Hepatocyte (in vitro differentiated cells): ENCODE measurements at regions not wholly inside any gene's neighbourhood (a gene's known extent, or its start where the extent isn't known, plus 50 kb on each side); places are given as distances from the start of the nearest gene placed in this dataset.

ENCODE experiments used
- CTCF ChIP-seq: fragments of 200-600 bp; sonication (generic); IDR thresholded peaks from 2 replicates; pipeline ENCODE4 v1.5.1; 2016; ENCODE audit warnings: antibody characterized with exemption, mild to moderate bottlenecking; ENCODE audit not compliant: poor library complexity
- EZH2phosphoT487 ChIP-seq: fragments of 200-600 bp; sonication (generic); IDR thresholded peaks from one replicate; pipeline ENCODE4 v1.6.1; 2018; ENCODE audit warnings: antibody characterized with exemption, mild to moderate bottlenecking, low read depth, moderate library complexity; ENCODE audit not compliant: unreplicated experiment, severe bottlenecking

GRCh38 chr3:13208706-13209633 lies 135.7 kb upstream of the IQSEC1 start:
- no peak for TF ChIP-seq CTCF
- no peak for TF ChIP-seq EZH2phosphoT487
